Endothelial cell (in vitro differentiated cells): ENCODE measurements at regions not wholly inside any gene's neighbourhood (a gene's known extent, or its start where the extent isn't known, plus 50 kb on each side); places are given as distances from the start of the nearest gene placed in this dataset.

Experiments
- DNase-seq: peaks from one replicate; pipeline ENCODE4 v3.0.0; 2021; ENCODE audit warnings: low spot score
- H3K27ac Mint-ChIP-seq: one replicate; pipeline ENCODE4 v1.8.0; 2021; ENCODE audit warnings: mixed read lengths, inconsistent platforms; ENCODE audit not compliant: unreplicated experiment
- H3K27me3 Mint-ChIP-seq: one replicate; pipeline ENCODE4 v1.8.0; 2021; ENCODE audit warnings: mild to moderate bottlenecking, moderate library complexity, mixed read lengths, inconsistent platforms; ENCODE audit not compliant: unreplicated experiment
- H3K36me3 Mint-ChIP-seq: one replicate; pipeline ENCODE4 v1.8.0; 2021; ENCODE audit warnings: mild to moderate bottlenecking, low read depth, mixed read lengths, inconsistent platforms; ENCODE audit not compliant: unreplicated experiment
- H3K4me1 Mint-ChIP-seq: one replicate; pipeline ENCODE4 v1.8.0; 2021; ENCODE audit warnings: mild to moderate bottlenecking, mixed read lengths, inconsistent platforms; ENCODE audit not compliant: unreplicated experiment
- H3K4me3 Mint-ChIP-seq: one replicate; pipeline ENCODE4 v1.8.0; 2021; ENCODE audit warnings: mild to moderate bottlenecking, mixed read lengths, inconsistent platforms; ENCODE audit not compliant: unreplicated experiment
- H3K9me3 Mint-ChIP-seq: one replicate; pipeline ENCODE4 v1.8.0; 2021; ENCODE audit warnings: mixed read lengths, inconsistent platforms; ENCODE audit not compliant: unreplicated experiment
- TF ChIP-seq, protein P1 (sequence below): fragments of 200-600 bp; sonication (generic); IDR thresholded peaks from one replicate; pipeline ENCODE4 v1.5.0; 2021; ENCODE audit warnings: antibody characterized with exemption; ENCODE audit not compliant: unreplicated experiment

DNA sequence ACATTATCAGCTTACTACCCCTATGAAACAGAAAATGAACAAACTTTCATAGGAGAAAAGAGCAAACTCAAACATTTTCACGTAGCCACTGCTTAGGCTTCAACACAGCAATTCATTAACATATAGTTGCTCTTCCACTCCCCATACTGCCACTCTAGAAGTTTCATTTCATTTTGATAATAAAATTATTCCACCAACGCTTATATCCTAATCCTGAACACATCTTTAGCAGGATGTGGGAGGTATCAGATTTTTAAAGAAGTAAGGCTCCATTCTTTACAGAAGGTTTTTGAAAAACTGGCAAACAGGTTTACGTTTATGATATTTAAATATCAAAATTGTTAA is 77.5 kb upstream of the ANK3 start:
- DNase-seq: no peak
- no peaks in the 10 kb centered on the region for H3K36me3 Mint-ChIP-seq
- H3K4me1 Mint-ChIP-seq: peaks cover 2% of the 10 kb centered on the region
- no peak overlapping the region for H3K27ac Mint-ChIP-seq
- no peak overlapping the region for H3K4me3 Mint-ChIP-seq
- no peaks in the 10 kb centered on the region for H3K27me3 Mint-ChIP-seq
- no peaks in the 10 kb centered on the region for H3K9me3 Mint-ChIP-seq
- TF ChIP-seq, protein P1, sequence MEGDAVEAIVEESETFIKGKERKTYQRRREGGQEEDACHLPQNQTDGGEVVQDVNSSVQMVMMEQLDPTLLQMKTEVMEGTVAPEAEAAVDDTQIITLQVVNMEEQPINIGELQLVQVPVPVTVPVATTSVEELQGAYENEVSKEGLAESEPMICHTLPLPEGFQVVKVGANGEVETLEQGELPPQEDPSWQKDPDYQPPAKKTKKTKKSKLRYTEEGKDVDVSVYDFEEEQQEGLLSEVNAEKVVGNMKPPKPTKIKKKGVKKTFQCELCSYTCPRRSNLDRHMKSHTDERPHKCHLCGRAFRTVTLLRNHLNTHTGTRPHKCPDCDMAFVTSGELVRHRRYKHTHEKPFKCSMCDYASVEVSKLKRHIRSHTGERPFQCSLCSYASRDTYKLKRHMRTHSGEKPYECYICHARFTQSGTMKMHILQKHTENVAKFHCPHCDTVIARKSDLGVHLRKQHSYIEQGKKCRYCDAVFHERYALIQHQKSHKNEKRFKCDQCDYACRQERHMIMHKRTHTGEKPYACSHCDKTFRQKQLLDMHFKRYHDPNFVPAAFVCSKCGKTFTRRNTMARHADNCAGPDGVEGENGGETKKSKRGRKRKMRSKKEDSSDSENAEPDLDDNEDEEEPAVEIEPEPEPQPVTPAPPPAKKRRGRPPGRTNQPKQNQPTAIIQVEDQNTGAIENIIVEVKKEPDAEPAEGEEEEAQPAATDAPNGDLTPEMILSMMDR: no peak

DNA sequence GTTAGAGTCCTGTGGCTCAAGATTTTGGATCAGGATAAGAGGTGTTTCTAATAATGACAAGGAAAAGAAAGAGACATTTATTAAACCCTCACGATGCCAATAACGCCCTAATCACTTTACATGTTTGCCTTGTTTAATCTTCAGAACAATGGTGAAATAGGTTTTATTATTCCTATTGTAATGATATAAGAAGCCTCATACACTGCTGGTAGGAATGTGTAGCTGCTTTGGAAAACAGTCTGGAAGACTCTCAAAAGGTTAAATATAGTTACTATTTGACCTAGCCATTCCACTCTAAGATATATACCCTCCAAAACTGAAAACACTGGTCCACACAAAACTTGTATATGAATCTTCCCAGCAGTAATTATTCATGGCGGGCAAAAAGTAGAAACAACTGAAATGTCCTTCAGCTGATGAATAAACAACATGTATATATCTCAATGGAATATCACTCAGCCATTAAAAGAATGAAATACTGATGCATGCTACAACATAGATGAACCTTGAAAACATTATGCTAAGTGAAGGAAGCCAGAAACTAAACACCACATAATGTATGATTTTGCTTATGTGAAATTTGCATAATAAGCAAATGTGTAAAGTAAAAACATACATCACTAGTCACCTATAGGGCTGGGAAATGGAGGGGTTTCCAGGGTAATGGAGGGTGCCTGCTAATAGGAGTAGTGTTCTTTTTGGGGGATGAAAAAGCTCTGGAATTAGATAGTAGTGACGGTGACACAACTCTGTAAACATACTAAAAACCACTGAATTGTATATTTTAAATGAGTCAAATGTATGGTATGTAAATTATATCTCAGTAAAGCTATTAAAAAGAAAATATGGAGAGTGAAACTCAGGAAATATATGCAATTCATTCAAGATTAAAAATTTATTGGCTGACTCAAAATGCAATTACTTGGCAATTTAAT is 76.9 kb upstream of the ANK3 start:
- no peaks in the 10 kb centered on the region for H3K9me3 Mint-ChIP-seq
- H3K27ac Mint-ChIP-seq: no peak overlapping the region
- H3K36me3 Mint-ChIP-seq: no peaks in the 10 kb centered on the region
- no peaks in the 10 kb centered on the region for H3K27me3 Mint-ChIP-seq
- peaks cover 6% of the 10 kb centered on the region for H3K4me1 Mint-ChIP-seq
- DNase-seq: no peak
- TF ChIP-seq, protein P1: no peak
- H3K4me3 Mint-ChIP-seq: no peak overlapping the region

DNA sequence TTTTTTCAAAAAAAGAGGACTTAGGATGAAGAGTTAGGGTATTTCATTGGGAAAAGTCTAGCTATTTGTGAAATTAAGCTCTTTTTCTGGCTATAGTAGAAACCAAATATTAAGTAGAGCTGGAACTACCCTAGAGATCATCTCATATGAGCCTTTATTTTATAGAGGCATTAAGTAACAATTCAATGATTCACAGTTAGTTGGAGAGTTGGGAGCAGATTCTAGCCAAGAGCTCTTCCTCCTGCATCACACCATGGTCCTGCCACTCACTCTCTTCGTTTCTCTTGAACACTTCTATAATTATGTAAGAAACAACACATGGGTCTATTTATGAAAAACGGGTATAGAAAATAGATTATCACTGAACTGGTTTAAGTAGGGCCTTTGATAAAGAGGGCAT is 76.1 kb upstream of the ANK3 start:
- DNase-seq: no peak
- no peaks in the 10 kb centered on the region for H3K36me3 Mint-ChIP-seq
- H3K27me3 Mint-ChIP-seq: no peaks in the 10 kb centered on the region
- peaks cover 7% of the 10 kb centered on the region for H3K4me1 Mint-ChIP-seq
- no peak overlapping the region for H3K27ac Mint-ChIP-seq
- TF ChIP-seq, protein P1: no peak
- H3K9me3 Mint-ChIP-seq: no peaks in the 10 kb centered on the region
- no peak overlapping the region for H3K4me3 Mint-ChIP-seq

DNA sequence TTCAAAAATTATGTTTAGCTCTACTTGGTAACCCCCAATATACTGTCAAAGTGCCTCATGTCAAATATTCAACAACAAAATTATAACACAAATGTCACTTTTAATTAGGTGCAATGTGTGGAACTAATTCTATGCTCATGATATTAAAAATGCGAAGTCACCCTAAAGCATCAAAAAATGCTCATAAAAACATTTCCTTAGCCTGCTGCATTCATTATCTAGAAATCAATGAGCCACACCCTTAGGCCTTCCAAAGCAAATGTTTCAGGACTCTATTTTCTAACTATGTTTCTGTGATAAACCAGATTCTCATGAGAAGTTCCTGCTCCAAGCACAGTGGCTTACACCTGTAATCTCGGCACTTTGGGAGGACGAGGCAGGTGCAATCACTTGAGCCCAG is 75.0 kb upstream of the ANK3 start:
- DNase-seq: no peak
- Mint-ChIP-seq H3K27ac (no peak overlapping the region), H3K27me3 (no peaks in the 10 kb centered on the region), H3K36me3 (no peaks in the 10 kb centered on the region), H3K9me3 (no peaks in the 10 kb centered on the region), H3K4me1 (peaks cover 7% of the 10 kb centered on the region), H3K4me3 (no peak overlapping the region)
- TF ChIP-seq, protein P1: no peak

DNA sequence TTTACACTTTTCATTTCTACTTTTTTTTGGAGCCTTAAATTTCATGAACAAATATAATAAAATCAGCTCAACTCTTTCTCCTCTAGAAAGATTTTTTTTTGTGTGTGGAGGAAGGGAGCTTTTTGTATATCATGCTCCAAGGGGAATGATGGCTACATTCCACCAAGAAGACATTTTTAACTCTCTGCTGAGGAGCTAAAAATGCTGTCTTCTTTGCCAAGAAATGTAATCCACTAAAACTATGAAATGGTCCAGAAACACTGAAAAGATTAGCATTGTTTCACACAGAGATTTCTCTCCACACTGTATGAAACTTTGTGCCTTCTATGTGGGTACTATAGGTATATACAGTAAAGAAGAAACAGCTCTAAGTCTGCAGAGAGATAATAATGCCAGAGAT is 74.1 kb upstream of the ANK3 start:
- no peak for DNase-seq
- Mint-ChIP-seq H3K36me3 (no peaks in the 10 kb centered on the region), H3K4me1 (peaks cover 7% of the 10 kb centered on the region), H3K4me3 (no peak overlapping the region), H3K27ac (no peak overlapping the region), H3K9me3 (no peaks in the 10 kb centered on the region), H3K27me3 (no peaks in the 10 kb centered on the region)
- TF ChIP-seq, protein P1: no peak
